ENCODE measurements at regions not wholly inside any gene's neighbourhood (a gene's known extent, or its start where the extent isn't known, plus 50 kb on each side); places are given as distances from the start of the nearest gene placed in this dataset. TPM values are rescaled to one million over a fixed set of nuclear protein-coding genes. Genes with fewer than 3 reads are reported as not detected.

Small RNA genes in the stretch of these regions (small RNA-seq; reads per million reads assigned to genes)
- not detected for gene AC234779.1 (ENCODE audit: low replicate concordance)

Data from lung (tissue), 1 donor.